Lung (tissue), 11 donors: ENCODE measurements at regions not wholly inside any gene's neighbourhood (a gene's known extent, or its start where the extent isn't known, plus 50 kb on each side); places are given as distances from the start of the nearest gene placed in this dataset.

ENCODE experiments used
- ATAC-seq: fragments of 200-7000 bp; cut with Tn5 transposase; one replicate; pipeline ENCODE4 v1.9.1; 2020; ENCODE audit warnings: moderate number of reproducible peaks; ENCODE audit not compliant: insufficient read depth, low FRiP score
- DNase-seq, 3 donors: peaks; one replicate each; pipeline ENCODE4 v3.0.0-alpha.2; 2013 to 2017
- H3K27ac ChIP-seq, 2 donors: one replicate each; pipeline ENCODE4 v1.5.1; 2013; ENCODE audit warnings: mild to moderate bottlenecking in 2 of 2, moderate library complexity in 2 of 2, control low read depth in 1 of 2, inconsistent platforms in 1 of 2, low read depth in 1 of 2, low read length in 1 of 2
- H3K27me3 ChIP-seq, 3 donors: one replicate each; pipeline ENCODE4 v1.5.1; 2013; ENCODE audit warnings: low read length in 2 of 3; ENCODE audit not compliant: control insufficient read depth in 3 of 3, insufficient read depth in 3 of 3
- H3K36me3 ChIP-seq, 4 donors: one replicate each; pipeline ENCODE4 v1.5.1; 2013; ENCODE audit warnings: low read length in 4 of 4, mild to moderate bottlenecking in 1 of 4, moderate library complexity in 1 of 4; ENCODE audit not compliant: control insufficient read depth in 4 of 4, insufficient read depth in 4 of 4
- H3K4me1 ChIP-seq, 5 donors: one replicate each; pipeline ENCODE4 v1.5.1; 2013; ENCODE audit warnings: low read length in 5 of 5, mild to moderate bottlenecking in 2 of 5, moderate library complexity in 1 of 5; ENCODE audit not compliant: control insufficient read depth in 5 of 5, insufficient read depth in 5 of 5
- H3K4me3 ChIP-seq: one replicate; pipeline ENCODE4 v1.5.1; 2013; ENCODE audit warnings: mild to moderate bottlenecking, control low read depth, moderate library complexity
- H3K9ac ChIP-seq, 2 donors: one replicate each; pipeline ENCODE4 v1.5.1; 2013; ENCODE audit warnings: low read length in 2 of 2, control low read depth in 1 of 2; ENCODE audit not compliant: insufficient read depth in 1 of 2
- H3K9me3 ChIP-seq, 4 donors: one replicate each; pipeline ENCODE4 v1.5.1; 2013; ENCODE audit warnings: low read length in 3 of 4, mild to moderate bottlenecking in 1 of 4, moderate library complexity in 1 of 4; ENCODE audit not compliant: control insufficient read depth in 4 of 4, insufficient read depth in 3 of 4
- CTCF ChIP-seq: IDR thresholded peaks from 2 replicates; pipeline ENCODE4 v1.5.1; 2012; ENCODE audit warnings: mild to moderate bottlenecking; ENCODE audit errors: control extremely low read depth, extremely low read depth
- WGBS, 2 donors: extraction: QIAGEN DNeasy Blood & Tissue Kit; methylation state at CpG; one replicate each; pipeline ENCODE4 v1.1.7; 2013; 5-methylcytosine and 5-hydroxymethylcytosine counted together
- donor health status: control.
- donor health status: control.
- donor health status: Bipolar disorder and iron deficiency.
- donor health status: healthy.
- donor health status: DM: yes; HTN: yes; CAD: no.

- Histone ChIP-seq H3K36me3 (no peaks in the 10 kb centered on the region), H3K4me3 (no peak overlapping the region), H3K27ac (no peak overlapping the region), H3K4me1 (no peaks in the 10 kb centered on the region), H3K27me3 (peaks cover 0 to 3% (median 0%) of the 10 kb centered on the region in 3 donors), H3K9ac (no peak overlapping the region), H3K9me3 (no peaks in the 10 kb centered on the region)
- no peak for ATAC-seq
- no peak for TF ChIP-seq CTCF
- WGBS, 2 donors, result 62 to 78% methylated on average over 9 of the region's 9 CpGs
- DNase-seq, result peak in 1 of 3 donors; percentile 6
These were observed 99.7 kb upstream of the KIF2A start for GRCh38 chr5:62206150-62206829.

- ATAC-seq (no peak), DNase-seq (no peak)
- Histone ChIP-seq H3K9ac (no peak overlapping the region), H3K4me1 (no peaks in the 10 kb centered on the region), H3K27me3 (peaks cover 0 to 3% (median 0%) of the 10 kb centered on the region in 3 donors), H3K9me3 (no peaks in the 10 kb centered on the region), H3K4me3 (no peak overlapping the region), H3K36me3 (no peaks in the 10 kb centered on the region), H3K27ac (no peak overlapping the region)
- TF ChIP-seq CTCF, result no peak
- WGBS, 2 donors, result 63 to 76% methylated on average over 10 of the region's 10 CpGs
These were observed 97.7 kb upstream of the KIF2A start for GRCh38 chr5:62208218-62208852.

GRCh38 chr5:62211405-62211804, 94.6 kb upstream of the KIF2A start:
- no peak for DNase-seq
- Histone ChIP-seq H3K27me3 (peaks cover 0 to 3% (median 0%) of the 10 kb centered on the region in 3 donors), H3K4me3 (no peak overlapping the region), H3K4me1 (no peaks in the 10 kb centered on the region), H3K27ac (no peak overlapping the region), H3K9ac (no peak overlapping the region), H3K36me3 (no peaks in the 10 kb centered on the region), H3K9me3 (no peaks in the 10 kb centered on the region)
- no peak for TF ChIP-seq CTCF
- 85 to 88% methylated on average over 2 of the region's 2 CpGs for WGBS, 2 donors
- no peak for ATAC-seq
